Esophagus squamous epithelium (tissue), 5 donors: ENCODE measurements at regions not wholly inside any gene's neighbourhood (a gene's known extent, or its start where the extent isn't known, plus 50 kb on each side); places are given as distances from the start of the nearest gene placed in this dataset.

Experiments used
- DNase-seq: peaks from one replicate; lab custom pipeline; 2025; lab: John Stamatoyannopoulos, UW
- H3K27ac ChIP-seq, 4 donors: fragments of 200-600 bp; sonication (generic); one replicate each; pipeline ENCODE4 v1.5.1; 2016 to 2019; ENCODE audit warnings: mild to moderate bottlenecking in 1 of 4
- H3K27me3 ChIP-seq, 4 donors: fragments of 200-600 bp; sonication (generic); 1 replicate in 3 of 4; 2 replicates in 1 of 4; pipeline versions ENCODE4 v1.5.1 to v1.6.0; 2017 to 2021; ENCODE audit warnings: antibody characterized with exemption in 1 of 4
- H3K36me3 ChIP-seq, 3 donors: fragments of 200-600 bp; sonication (generic); one replicate each; pipeline ENCODE4 v1.5.1; 2016 to 2019
- H3K4me1 ChIP-seq, 3 donors: fragments of 200-600 bp; sonication (generic); one replicate each; pipeline ENCODE4 v1.5.1; 2017 to 2019
- H3K4me3 ChIP-seq, 4 donors: fragments of 200-600 bp; sonication (generic); 1 replicate in 3 of 4; 2 replicates in 1 of 4; pipeline ENCODE4 v1.5.1; 2016 to 2019; ENCODE audit warnings: mild to moderate bottlenecking in 2 of 4, moderate library complexity in 1 of 4
- H3K9me3 ChIP-seq, 3 donors: fragments of 200-600 bp; sonication (generic); one replicate each; pipeline ENCODE4 v1.5.1; 2016 to 2019
- CTCF ChIP-seq, 6 experiments: fragments of 450-650 bp in 4 of 6; fragments of 200-600 bp in 2 of 6; sonication (generic) in 2 of 6; IDR thresholded peaks; one replicate each; pipeline ENCODE4 v1.5.1; 2016 to 2019; ENCODE audit warnings: antibody characterized with exemption in 6 of 6, mild to moderate bottlenecking in 4 of 6, moderate library complexity in 4 of 6
- POLR2A ChIP-seq, 4 donors: fragments of 450-650 bp; IDR thresholded peaks; one replicate each; pipeline ENCODE4 v1.6.1; 2017; ENCODE audit warnings: antibody characterized with exemption in 4 of 4, mild to moderate bottlenecking in 4 of 4, moderate library complexity in 3 of 4
- WGBS, 2 donors: methylation state at CpG; one replicate each; pipeline ENCODE4 v1.1.5; 2018; 5-methylcytosine and 5-hydroxymethylcytosine counted together
- intact Hi-C: fragments of 100-400 bp; cut with DNase I; formaldehyde crosslinking; loops from one replicate; pipeline ENCODE4 v1.15.0; 2022
- donor health status: DM: yes; HTN: yes; CAD: no.

DNA sequence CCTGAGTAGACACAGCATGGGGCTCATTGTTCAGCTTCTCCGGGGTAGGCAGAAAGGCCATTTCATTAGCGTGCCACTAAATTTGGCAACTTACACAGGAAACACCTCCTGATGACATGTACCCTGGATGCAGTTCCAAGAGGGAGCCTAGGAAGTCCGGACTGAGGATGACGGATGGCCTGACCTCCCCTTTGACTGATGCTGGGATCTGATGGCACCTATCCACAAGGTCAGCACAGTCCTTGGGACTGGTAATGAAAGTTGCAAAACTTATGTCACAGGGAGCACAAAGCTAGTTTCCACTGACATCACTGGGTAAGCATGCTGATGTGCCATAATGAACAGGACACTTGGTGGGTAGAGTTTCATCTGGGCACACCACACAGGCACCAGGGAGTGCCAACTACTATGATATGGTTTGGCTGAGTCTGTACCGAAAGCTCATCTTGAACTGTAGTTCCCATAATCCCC is 126.7 kb upstream of the ARL4C start:
- intact Hi-C loops: no loop called here
- Histone ChIP-seq H3K9me3 (no peaks in the 10 kb centered on the region), H3K4me3 (no peak overlapping the region), H3K27me3 (peaks cover 0 to 6% (median 0%) of the 10 kb centered on the region in 4 donors), H3K27ac (no peak overlapping the region), H3K36me3 (no peaks in the 10 kb centered on the region), H3K4me1 (no peaks in the 10 kb centered on the region)
- no peak for TF ChIP-seq POLR2A (IDR thresholded peaks at IDR 0.05)
- 84 to 86% methylated on average over 3 to 4 of the region's 5 CpGs for WGBS, 2 donors
- no peak for DNase-seq

GRCh38 chr2:234621120-234621519 is 124.2 kb upstream of the ARL4C start:
- H3K27me3 ChIP-seq: peaks cover 0 to 6% (median 0%) of the 10 kb centered on the region in 4 donors
- intact Hi-C loops: no loop called here
- H3K9me3 ChIP-seq: no peaks in the 10 kb centered on the region
- no peaks in the 10 kb centered on the region for H3K36me3 ChIP-seq
- WGBS, 2 donors: 83% methylated on average over 5 of the region's 5 CpGs
- TF ChIP-seq CTCF (IDR thresholded peaks at IDR 0.05): no peak
- TF ChIP-seq POLR2A (IDR thresholded peaks at IDR 0.05): no peak
- no peak overlapping the region for H3K27ac ChIP-seq
- no peaks in the 10 kb centered on the region for H3K4me1 ChIP-seq
- H3K4me3 ChIP-seq: no peak overlapping the region
- no peak for DNase-seq

DNA sequence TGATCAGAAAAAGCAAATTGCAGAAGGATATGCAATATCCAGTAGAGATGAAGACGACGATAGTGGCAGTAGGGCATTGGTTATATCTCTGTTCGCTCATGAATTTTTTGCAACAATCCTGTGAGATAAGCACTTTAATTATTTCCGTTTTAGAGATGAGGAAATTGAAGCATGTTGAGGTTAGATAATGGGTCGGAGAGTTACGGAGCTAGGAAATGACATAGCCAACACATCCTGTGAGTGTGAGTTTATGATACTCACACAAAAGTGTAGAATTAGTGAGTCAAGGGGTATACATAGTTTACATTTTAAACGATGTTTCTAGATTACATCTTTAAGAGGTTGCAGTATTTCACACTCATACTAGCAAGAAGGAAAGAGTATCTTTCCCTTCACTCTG is 123.1 kb upstream of the ARL4C start:
- WGBS, 2 donors: 49 to 50% methylated on average over 7 of the region's 7 CpGs
- intact Hi-C loops: no loop called here
- no peak for DNase-seq

DNA sequence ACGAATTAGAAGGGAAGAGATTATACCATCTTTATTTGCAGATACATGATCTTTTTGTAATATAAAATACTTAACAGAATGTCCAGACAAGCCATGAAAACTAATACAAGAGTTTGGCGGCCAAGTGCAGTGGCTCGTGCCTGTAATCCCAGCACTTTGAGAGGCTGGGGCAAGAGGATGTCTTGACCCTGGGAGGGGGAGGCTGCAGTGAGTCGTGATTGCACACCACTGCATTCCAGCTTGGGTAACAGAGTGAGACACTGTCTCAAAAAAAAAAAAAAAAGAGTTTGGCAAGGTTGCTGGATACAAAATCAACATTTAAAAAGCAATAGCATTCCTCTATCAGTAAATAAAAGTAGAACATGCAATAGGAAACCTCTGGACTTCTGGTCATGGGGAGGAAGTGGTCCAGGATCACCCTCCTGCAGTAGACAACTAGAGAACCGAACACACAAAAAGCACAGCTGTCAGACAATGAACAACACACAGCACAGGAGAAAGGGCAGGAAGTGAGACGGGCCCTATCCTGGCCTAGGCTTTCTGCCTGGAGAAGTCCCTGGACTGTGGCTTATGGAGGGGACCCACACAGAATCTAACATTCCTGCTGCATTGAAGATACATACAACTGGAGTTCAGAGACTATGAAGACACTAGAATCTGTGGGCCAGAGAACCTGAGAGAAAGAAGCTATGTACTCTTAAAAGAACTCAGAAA is 118.9 kb upstream of the ARL4C start:
- 68 to 70% methylated on average over 6 of the region's 6 CpGs for WGBS, 2 donors
- TF ChIP-seq POLR2A (IDR thresholded peaks at IDR 0.05) (no peak), CTCF (IDR thresholded peaks at IDR 0.05) (no peak)
- H3K4me1 ChIP-seq: no peaks in the 10 kb centered on the region
- H3K27me3 ChIP-seq: peaks cover 0 to 7% (median 0%) of the 10 kb centered on the region in 4 donors
- no peak overlapping the region for H3K27ac ChIP-seq
- intact Hi-C loops: no loop called here
- no peaks in the 10 kb centered on the region for H3K9me3 ChIP-seq
- no peak for DNase-seq
- H3K4me3 ChIP-seq: no peak overlapping the region
- H3K36me3 ChIP-seq: no peaks in the 10 kb centered on the region

More for the DNA sequence above, 123.1 kb upstream of the ARL4C start:
- no peaks in the 10 kb centered on the region for H3K36me3 ChIP-seq
- H3K4me3 ChIP-seq: no peak overlapping the region
- peaks cover 0 to 6% (median 0%) of the 10 kb centered on the region in 4 donors for H3K27me3 ChIP-seq
- no peak overlapping the region for H3K27ac ChIP-seq
- no peaks in the 10 kb centered on the region for H3K9me3 ChIP-seq
- no peak for TF ChIP-seq POLR2A (IDR thresholded peaks at IDR 0.05)
- no peak for TF ChIP-seq CTCF (IDR thresholded peaks at IDR 0.05)
- no peaks in the 10 kb centered on the region for H3K4me1 ChIP-seq

DNA sequence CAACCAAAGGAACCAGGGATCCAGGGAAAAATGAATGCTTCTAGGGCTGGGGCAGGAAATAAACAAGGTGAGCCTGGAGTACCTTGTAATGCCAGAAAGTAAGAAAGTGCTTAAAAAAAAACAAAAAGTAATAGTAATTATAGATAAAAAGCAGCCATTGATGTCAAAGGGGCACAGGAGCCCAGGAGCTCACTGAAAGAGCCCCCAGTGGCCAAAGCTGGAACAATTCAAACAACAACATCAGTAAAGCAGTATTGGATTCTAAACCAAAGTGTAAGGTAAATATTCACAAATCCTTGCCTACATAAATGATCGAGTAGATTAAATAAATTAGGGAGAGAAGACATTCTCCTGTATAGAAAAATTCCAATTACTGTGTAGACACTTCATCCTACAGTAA is 114.3 kb upstream of the ARL4C start:
- 35 to 53% methylated on average over 1 of the region's 1 CpG for WGBS, 2 donors
- intact Hi-C loops: no loop called here
- no peaks in the 10 kb centered on the region for H3K9me3 ChIP-seq
- no peaks in the 10 kb centered on the region for H3K4me1 ChIP-seq
- no peak overlapping the region for H3K4me3 ChIP-seq
- DNase-seq: no peak
- H3K27ac ChIP-seq: no peak overlapping the region
- H3K36me3 ChIP-seq: no peaks in the 10 kb centered on the region
- TF ChIP-seq CTCF (IDR thresholded peaks at IDR 0.05) (peak in 1 of 6 experiments; percentile 33), POLR2A (IDR thresholded peaks at IDR 0.05) (no peak)
- H3K27me3 ChIP-seq: peaks cover 0 to 16% (median 0%) of the 10 kb centered on the region in 4 donors
